OCI-LY1 (cell line): ENCODE measurements at regions not wholly inside any gene's neighbourhood (a gene's known extent, or its start where the extent isn't known, plus 50 kb on each side); places are given as distances from the start of the nearest gene placed in this dataset.

Experiments
- H2AFZ ChIP-seq: fragments of 200-600 bp; sonication (generic), shearing (Covaris generic); 2 replicates; pipeline ENCODE4 v1.6.0; 2014; ENCODE audit warnings: antibody characterized with exemption, mild to moderate bottlenecking, low read length
- H3F3A ChIP-seq: fragments of 200-600 bp; sonication (generic), shearing (Covaris generic); 2 replicates; pipeline ENCODE4 v1.6.0; 2014; ENCODE audit warnings: mild to moderate bottlenecking, antibody characterized with exemption, low read length, moderate library complexity; ENCODE audit not compliant: insufficient read depth
- H3K27ac ChIP-seq: fragments of 200-600 bp; sonication (generic); 2 replicates; pipeline ENCODE4 v1.5.1; 2014; ENCODE audit warnings: low read length, mixed run types, mild to moderate bottlenecking, low read depth; ENCODE audit not compliant: poor library complexity, severe bottlenecking
- H3K27me3 ChIP-seq: fragments of 200-600 bp; sonication (generic); 2 replicates; pipeline ENCODE4 v1.6.0; 2014; ENCODE audit warnings: antibody characterized with exemption, mild to moderate bottlenecking, low read length, moderate library complexity; ENCODE audit not compliant: insufficient read depth
- H3K36me3 ChIP-seq: fragments of 200-600 bp; sonication (generic); 2 replicates; pipeline ENCODE4 v1.6.1; 2014; ENCODE audit warnings: mild to moderate bottlenecking, antibody characterized with exemption, low read length, moderate library complexity, mixed read lengths; ENCODE audit not compliant: insufficient read depth
- H3K4me1 ChIP-seq: fragments of 200-600 bp; sonication (generic); 2 replicates; pipeline ENCODE4 v1.5.1; 2014; ENCODE audit warnings: mild to moderate bottlenecking, low read length, moderate library complexity; ENCODE audit not compliant: insufficient read depth, severe bottlenecking
- H3K4me2 ChIP-seq: fragments of 200-600 bp; sonication (generic), shearing (Covaris generic); 2 replicates; pipeline ENCODE4 v1.6.1; 2014; ENCODE audit warnings: low read length
- H3K4me3 ChIP-seq: fragments of 200-600 bp; sonication (generic); 2 replicates; pipeline ENCODE4 v1.5.1; 2014; ENCODE audit warnings: low read length, low read depth, mild to moderate bottlenecking, mixed read lengths; ENCODE audit not compliant: poor library complexity, severe bottlenecking
- H3K79me2 ChIP-seq: fragments of 200-600 bp; shearing (Covaris generic); 2 replicates; pipeline ENCODE4 v1.6.1; 2016; ENCODE audit warnings: mixed run types, low read length, mixed read lengths; ENCODE audit not compliant: insufficient read depth
- H3K9ac ChIP-seq: fragments of 200-600 bp; sonication (generic), shearing (Covaris generic); 2 replicates; pipeline ENCODE4 v1.6.1; 2014; ENCODE audit warnings: mild to moderate bottlenecking, low read length, mixed read lengths
- H3K9me2 ChIP-seq: fragments of 200-600 bp; sonication (generic), shearing (Covaris generic); 2 replicates; pipeline ENCODE4 v1.6.1; 2014; ENCODE audit warnings: low read depth, mild to moderate bottlenecking, low read length, mixed read lengths
- H3K9me3 ChIP-seq: fragments of 200-600 bp; shearing (Covaris generic); 2 replicates; pipeline ENCODE4 v1.6.1; 2014; ENCODE audit warnings: low read length, mixed read lengths
- H4K20me1 ChIP-seq: fragments of 200-600 bp; sonication (generic), shearing (Covaris generic); 2 replicates; pipeline ENCODE4 v1.6.0; 2016; ENCODE audit warnings: mild to moderate bottlenecking, low read length; ENCODE audit not compliant: insufficient read depth
- EZH2 ChIP-seq: fragments of 200-600 bp; sonication (generic), shearing (Covaris generic); IDR thresholded peaks from 2 replicates; pipeline ENCODE4 v1.8.0; 2017; ENCODE audit warnings: borderline replicate concordance, mixed run types, mild to moderate bottlenecking, antibody characterized with exemption, low read length, moderate library complexity, mixed read lengths
- TF ChIP-seq, protein P1 (sequence below): fragments of 200-600 bp; sonication (generic), shearing (Covaris generic); IDR thresholded peaks from 2 replicates; pipeline ENCODE4 v1.5.1; 2017; ENCODE audit warnings: mild to moderate bottlenecking, antibody characterized with exemption, low read length, moderate library complexity, mixed read lengths

DNA sequence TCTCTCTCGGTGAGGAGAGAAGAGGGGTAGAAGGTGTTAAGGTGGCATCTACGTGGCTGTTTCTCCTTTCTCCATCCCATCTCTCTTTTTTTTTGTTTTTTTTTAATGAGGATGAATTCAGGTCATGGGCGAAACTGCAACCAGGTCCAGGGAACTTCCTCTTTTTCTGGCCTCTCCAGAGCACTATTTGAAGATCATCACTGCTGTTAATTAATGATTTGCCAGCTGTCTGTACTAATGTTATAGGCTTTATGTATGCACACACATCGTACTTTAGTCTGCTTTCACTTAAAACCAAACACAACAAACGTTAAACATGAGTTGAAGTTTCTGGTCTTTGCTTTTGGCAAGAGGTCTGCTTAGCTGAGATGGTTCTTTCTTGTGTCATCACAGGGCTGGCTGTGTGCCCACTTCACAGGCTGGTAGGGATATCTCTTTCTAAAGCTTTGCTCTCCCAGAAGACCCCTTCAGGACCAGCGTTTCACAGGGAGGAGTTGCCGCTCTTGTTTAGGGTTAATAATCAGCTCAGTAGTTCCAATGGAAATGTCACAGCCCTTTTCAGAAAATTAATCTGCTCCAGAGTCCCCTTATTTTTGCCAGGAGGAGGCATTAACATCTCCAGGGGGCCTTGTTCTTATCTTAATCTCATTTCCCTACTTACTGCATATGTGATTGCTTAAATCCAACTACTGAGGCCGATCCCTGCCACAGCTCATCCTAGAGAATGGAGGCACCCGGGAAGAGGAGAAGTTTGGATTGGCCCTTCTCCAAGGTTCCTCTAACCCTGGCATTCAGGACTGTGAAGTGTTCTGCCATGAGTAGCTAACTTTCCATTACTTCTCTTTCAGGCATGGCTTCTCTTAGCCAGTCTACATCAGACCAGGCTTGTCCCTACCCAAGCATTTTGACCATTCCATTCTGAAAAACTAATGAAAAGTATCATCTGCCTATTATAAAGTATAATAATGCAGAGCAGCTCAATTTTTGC, 273.9 kb upstream of the NFE2L3 start:
- Histone ChIP-seq H4K20me1 (no peaks in the 10 kb centered on the region), H3K36me3 (no peaks in the 10 kb centered on the region), H3K4me3 (no peak overlapping the region), H3K9ac (no peak overlapping the region), H3K4me1 (peaks cover 7% of the 10 kb centered on the region), H3K4me2 (no peak overlapping the region), H3K79me2 (no peaks in the 10 kb centered on the region), H3K27me3 (peaks cover 7% of the 10 kb centered on the region; the same call in 1 of the 2 replicates), H3K9me3 (no peaks in the 10 kb centered on the region), H3F3A (no peaks in the 10 kb centered on the region), H3K27ac (no peak overlapping the region), H3K9me2 (no peaks in the 10 kb centered on the region), H2AFZ (no peak overlapping the region)
- TF ChIP-seq EZH2 = no peak
- TF ChIP-seq, protein P1, sequence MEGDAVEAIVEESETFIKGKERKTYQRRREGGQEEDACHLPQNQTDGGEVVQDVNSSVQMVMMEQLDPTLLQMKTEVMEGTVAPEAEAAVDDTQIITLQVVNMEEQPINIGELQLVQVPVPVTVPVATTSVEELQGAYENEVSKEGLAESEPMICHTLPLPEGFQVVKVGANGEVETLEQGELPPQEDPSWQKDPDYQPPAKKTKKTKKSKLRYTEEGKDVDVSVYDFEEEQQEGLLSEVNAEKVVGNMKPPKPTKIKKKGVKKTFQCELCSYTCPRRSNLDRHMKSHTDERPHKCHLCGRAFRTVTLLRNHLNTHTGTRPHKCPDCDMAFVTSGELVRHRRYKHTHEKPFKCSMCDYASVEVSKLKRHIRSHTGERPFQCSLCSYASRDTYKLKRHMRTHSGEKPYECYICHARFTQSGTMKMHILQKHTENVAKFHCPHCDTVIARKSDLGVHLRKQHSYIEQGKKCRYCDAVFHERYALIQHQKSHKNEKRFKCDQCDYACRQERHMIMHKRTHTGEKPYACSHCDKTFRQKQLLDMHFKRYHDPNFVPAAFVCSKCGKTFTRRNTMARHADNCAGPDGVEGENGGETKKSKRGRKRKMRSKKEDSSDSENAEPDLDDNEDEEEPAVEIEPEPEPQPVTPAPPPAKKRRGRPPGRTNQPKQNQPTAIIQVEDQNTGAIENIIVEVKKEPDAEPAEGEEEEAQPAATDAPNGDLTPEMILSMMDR = no peak

DNA sequence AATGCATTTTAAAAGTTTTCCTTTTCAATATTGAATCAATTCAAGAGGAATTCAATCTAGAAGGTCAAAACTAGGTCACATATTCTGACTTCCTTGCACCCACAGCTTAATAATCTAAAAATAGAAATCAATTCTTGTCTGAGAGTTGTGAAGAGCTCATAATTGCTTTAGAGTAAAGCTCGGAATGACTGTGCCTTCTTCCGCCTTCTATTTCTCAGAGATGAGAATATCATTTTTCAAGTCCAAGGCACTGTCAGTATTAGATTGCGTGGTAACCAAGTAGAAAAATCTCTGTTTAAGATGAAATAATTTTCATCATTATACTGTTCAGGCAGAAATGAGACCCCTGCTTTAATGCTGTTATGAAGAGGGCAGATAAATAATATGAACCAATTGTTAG, 272.2 kb upstream of the NFE2L3 start:
- Histone ChIP-seq H3K27ac (no peak overlapping the region), H3K9ac (no peak overlapping the region), H3F3A (no peaks in the 10 kb centered on the region), H3K27me3 (peaks cover 7% of the 10 kb centered on the region; the same call in 1 of the 2 replicates), H3K79me2 (no peaks in the 10 kb centered on the region), H3K4me2 (no peak overlapping the region), H3K4me3 (no peak overlapping the region), H3K9me2 (no peaks in the 10 kb centered on the region), H2AFZ (no peak overlapping the region), H3K4me1 (peaks cover 7% of the 10 kb centered on the region), H4K20me1 (no peaks in the 10 kb centered on the region), H3K36me3 (no peaks in the 10 kb centered on the region), H3K9me3 (no peaks in the 10 kb centered on the region)
- TF ChIP-seq, protein P1 = no peak
- TF ChIP-seq EZH2 = no peak

DNA sequence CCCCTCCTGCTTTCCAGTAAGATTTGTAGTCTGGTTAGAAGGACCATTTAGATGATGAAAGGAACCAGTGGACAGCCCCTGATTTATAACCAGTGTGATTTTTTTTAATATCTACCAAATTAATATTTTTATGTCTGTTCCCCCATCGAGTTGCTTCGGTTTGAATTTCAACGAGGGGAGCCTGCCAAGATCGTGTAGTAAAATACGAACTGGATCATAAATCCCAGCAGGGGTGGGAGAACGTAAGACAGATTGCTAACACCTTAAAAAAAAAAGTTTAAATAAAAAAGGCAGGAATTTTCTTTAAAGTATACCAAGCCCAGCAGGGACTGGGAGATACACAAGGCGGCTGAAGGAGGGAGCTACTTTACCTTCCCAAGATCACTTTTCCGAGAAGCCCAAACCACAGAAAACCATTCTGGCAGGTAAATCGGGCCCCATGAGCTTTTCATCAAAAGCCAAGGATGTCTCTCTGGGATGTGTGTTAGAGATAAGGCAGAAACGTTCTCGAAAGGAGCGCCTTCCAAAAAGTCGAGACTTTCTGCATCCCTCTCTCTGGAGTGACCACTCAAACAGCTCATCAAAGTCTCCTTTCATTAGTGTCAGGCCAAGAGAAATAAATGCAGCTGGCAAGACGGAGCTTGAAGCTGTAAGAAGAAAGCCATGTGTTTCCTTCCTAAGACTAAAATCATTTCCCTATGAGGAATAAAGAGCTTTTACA, 270.5 kb upstream of the NFE2L3 start:
- H3K27me3 ChIP-seq = no peaks in the 10 kb centered on the region
- H4K20me1 ChIP-seq = no peaks in the 10 kb centered on the region
- no peaks in the 10 kb centered on the region for H3K9me2 ChIP-seq
- no peak overlapping the region for H3K9ac ChIP-seq
- no peaks in the 10 kb centered on the region for H3F3A ChIP-seq
- peaks cover 7% of the 10 kb centered on the region for H3K4me1 ChIP-seq
- TF ChIP-seq EZH2 = no peak
- TF ChIP-seq, protein P1 = no peak
- H3K9me3 ChIP-seq = no peaks in the 10 kb centered on the region
- no peak overlapping the region for H3K4me2 ChIP-seq
- H2AFZ ChIP-seq = no peak overlapping the region
- H3K36me3 ChIP-seq = no peaks in the 10 kb centered on the region
- no peaks in the 10 kb centered on the region for H3K79me2 ChIP-seq
- no peak overlapping the region for H3K4me3 ChIP-seq
- H3K27ac ChIP-seq = no peak overlapping the region
